ENCODE measurements at regions not wholly inside any gene's neighbourhood (a gene's known extent, or its start where the extent isn't known, plus 50 kb on each side); places are given as distances from the start of the nearest gene placed in this dataset.

DNA sequence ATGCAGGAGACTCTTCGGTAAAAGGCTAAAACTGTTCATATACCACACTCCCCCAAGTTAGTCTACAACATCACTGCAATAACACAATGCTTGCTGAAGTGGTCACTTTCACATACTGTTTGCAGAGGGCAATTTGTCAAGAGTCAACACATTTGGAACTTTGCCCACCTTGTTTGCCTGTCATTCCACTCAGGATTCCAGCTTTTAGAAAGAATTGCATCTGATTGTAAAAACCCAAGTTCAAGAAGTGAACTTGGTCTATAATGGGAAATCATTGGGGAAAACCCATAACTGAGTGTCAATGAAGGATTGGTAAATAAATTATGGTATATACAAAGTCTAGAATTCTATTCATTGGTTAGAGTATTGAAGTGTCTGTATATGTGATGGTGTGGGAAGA, 120.5 kb downstream of the GADD45G start:
- DNase-seq: no peak

DNA sequence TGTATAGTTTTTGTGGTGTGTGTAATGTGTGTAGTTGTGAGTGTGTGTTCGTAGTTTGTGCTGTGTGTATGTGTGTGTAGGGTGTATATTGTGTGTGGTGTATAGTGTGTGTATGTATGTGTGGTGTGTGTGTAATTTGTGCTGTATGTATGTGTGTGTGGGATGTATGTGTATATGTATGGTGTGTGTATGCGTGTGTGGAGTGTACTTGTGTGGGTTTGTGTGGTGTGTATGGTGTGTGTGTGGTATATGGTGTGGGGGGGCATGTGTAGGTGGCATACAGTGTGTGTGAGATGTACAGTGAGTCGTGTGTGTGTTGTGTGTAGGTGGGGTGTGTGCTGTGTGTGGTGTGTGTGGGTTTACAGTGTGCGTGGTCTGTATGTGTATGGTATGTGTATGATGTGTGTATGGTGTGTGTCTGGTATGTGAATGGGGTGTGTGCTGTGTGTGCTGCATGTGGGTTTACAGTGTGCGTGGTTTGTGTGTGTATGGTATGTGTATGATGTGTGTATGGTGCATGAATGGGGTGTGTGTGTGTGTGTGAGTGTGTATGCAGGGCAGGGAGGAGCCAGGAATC, 125.2 kb downstream of the GADD45G start:
- no peak for DNase-seq

DNA sequence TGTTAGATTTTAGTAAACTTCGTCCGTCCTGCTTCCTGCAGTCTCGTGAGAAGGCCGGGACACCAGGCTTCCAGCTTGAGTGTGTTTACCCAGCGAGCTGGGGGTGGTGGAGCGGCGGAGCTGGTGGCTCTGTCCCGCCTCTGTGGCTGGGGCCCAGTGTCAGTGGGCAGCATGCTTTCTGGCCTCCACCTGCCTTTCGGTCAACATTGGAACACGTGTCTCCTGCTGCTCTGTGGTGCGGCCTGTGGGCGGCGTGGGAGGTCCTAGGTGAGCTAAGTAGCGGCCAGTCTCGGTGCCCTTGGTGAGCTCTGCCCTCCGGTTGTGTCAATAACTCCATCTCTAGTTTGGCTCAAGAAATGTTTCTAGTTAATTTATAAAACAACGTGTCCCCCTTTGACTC, 125.9 kb downstream of the GADD45G start:
- peak; percentile 92 for DNase-seq

DNA sequence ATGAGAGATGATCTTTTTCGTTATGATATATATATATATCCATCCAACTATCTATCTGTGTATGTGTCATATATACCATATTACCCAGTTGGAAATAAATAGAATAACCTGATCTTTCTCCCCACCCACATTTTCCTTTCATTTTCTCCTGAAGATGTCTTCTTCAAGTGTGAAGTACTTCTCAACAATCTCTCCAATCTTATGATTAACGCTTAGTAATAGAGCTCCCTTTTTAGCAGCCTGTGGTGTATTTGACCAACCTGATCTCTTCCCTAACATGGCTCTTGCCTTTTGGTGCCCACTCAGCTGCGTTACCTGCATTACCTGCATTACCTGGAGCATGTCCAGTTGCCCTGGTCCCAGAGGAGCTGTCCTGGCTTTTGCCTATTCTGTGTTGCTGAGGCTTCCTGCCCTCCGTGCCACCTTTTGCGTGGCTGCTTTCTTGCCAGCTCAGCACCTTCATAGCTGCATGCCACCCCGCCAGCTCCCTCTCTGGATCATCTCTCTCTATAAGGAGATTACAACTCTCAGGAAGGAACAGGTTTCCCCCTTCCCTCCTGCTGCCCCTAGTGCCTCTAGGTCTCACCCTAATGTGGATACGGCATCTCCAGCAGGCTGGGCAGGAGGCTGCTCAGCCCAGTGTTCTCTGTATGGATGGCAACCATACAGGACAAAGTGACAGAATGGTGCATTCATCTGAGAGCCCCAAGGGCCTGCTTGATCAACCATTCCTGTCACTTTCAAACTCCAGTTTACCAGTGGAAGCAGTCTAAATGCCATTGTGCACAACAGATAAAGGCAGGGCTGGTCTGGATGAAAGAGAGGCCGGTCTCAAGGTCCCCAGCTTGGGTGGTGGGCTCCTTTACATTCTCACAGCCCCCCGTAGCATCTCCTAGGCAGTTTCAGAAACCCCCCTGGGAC, 126.7 kb downstream of the GADD45G start:
- no peak for DNase-seq

DNA sequence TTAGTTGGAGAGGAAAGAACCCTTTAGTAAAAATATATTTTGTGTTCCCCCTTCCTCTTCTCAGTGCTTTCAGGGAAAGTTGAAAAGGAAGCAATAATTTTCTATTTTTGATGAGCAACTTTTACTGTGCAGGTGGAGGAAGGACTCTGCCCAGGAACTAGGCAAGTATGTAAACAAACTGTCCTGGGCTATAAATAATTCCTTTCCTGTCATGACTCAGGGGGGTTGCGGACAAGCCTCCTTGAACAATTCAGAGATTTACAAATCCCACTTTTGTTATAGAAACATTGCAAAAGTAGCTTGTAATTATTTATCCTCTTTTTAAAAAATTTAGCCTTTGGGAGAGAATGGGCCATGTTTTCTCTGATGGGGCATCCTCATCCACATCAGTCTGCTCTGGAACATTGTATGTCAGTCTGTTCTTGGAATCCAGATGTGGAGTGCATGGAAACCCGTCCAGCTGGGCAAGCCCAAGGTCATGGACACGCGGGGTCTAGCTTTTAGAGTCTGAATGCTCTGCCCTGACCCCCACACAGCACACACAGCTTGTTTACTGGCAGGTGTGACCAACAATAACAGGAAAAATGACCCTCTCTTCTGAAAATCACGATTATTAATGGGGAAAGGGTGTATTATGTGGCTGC, 127.6 kb downstream of the GADD45G start:
- peak; percentile 23 for DNase-seq

DNA sequence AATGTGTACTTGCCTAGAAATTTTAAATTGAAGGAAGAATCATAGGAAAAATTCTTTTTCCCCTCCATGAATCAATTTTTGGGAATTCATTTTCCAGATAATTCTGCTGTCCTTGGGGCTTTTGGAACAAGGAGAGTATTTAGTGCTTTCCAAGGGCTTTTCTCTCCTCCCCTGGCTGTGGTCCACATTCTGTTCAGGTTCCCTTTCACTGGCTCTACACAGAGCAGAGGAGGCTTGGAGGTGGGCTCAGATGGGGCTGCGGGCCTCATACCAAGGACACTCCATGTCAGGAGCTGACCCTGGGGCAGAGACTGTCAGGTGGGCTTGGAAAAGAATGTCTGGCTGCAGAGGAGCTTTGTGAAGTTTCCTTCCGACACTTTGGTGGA, 128.1 kb downstream of the GADD45G start:
- no peak for DNase-seq

DNA sequence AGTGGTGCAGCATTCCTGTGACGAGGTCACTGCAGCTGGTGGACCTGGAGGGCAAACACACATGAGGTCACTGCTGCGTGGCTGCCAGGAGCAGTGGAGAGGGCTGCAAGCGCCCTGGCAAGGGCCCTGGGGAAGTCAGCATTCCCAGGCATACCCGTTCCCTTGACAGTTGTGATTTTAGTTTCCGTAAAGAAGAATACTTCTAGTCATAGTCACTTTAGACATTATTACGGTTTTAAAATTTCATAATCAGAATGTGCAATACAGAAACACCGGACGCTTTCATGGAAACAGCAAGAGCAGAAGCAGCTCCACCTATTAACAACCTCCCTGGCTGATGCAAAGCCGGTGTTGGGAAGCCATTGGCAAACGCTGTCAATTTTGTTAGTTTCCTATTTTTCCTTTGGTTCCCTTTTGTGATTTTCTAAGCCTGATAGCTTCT, 129.8 kb downstream of the GADD45G start:
- DNase-seq: peak; percentile 45

DNA sequence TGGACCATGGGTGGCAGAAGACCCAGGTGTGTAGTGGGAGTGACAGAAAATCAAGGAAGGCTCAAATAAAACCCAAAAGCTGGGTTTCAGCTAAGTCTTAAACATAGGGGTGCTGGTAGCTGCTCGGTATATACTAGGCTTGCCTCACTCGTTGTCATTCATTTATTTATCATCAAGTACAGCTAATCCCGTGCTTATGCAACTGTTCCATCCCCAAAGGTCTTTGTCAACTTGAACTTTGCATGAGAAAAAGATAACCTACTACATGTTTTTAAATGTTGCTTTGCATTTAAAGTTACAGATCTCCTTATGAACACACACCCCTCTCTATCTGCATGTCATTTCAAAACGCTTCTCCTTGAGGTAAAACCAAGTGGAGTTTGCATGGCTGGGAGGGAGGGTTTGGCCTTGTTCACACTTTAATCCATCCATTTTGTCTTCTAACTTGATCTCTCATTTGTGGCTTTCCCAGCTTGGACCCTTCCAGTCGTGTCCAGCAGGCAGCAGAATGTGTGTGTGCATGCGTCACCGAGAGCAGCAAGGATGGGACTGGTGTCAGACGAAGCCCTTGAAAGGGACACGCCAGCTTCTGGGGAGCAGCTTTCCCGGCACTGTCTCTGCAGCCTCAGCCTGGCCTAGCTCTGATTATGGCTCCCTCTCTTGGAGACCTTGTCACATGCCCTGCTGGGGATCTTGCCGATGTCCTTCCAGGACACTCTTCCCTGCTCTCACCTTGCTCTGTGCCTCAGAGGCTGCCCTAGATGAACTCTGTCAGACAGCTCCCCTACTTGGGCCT, 133.5 kb downstream of the GADD45G start:
- DNase-seq: no peak

DNA sequence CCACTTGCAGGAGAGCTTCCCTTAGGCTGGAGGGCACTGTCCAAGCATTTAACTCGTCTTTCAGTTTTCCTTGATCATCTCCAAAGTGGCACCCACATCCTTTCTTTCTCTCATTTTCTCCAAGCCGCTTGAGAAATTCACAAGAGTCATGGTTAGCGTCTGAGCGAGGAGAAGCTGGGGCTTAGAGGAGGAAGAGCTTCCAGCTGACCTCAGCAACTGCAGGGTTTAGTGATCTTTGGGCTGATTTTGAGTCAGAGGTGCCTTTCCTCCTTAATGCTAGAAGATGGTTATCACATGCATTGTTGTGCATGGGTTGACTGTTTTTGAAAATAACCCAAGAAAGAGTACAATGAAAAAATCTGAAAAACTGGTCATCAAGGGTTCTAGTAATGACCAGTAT, 134.7 kb downstream of the GADD45G start:
- no peak for DNase-seq

DNA sequence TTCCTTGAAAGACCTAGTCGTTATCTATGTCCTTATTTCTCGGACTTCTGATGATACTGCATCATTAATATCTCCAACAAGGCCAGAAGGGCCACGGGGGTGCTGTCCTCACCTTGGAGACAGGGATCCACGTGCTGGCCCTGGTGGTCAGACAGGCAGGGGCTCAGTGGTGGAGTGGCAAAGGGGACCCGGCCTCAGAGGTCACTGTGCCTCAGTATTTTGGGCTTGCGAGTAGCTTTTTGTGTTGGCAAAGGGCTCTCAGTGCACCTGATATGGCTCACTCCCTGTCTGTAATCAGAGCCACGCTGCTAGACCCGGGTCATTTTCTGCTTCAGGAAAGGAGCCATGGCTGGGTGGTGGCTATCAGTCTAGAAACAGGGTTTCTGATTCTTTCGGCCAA, 135.1 kb downstream of the GADD45G start:
- no peak for DNase-seq

DNA sequence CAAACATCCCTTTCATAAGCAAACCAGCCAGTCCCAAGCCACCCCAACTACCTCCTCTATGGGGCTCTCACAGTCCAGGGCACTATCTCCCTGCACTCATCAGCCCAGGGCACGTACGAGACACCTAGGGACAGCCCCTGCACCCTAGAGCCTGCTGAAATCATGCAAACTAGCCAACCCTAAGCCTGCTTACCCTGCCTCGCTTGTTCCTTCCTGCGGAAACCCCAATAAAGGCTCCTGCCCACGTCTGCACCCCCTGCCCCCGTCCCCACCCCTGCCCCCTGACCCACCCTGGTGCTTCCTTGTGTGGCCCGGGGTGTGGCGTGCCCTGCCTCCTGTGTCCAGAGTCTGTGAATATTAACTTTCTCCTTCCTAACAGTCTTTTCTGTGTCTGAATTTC, 135.9 kb downstream of the GADD45G start:
- DNase-seq: no peak

DNA sequence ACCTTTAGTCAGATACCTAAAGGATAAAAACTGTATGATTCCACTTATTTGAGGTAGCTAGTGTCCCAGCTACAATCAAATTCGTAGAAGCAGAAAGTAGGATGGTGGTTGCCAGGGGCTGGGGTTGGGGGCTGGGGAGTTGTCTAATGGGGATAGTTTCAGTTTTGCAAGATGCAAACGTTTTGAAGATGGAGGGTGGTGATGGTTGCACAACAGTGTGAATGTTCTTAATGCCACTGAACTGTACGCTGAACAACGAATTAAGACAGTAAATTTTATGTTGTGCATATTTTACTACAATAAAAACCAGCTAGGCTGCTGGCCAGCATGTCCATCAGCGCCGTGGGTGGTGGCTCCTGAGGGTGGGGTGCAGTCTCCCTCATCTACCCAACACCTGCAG, 137.8 kb downstream of the GADD45G start:
- no peak for DNase-seq

DNA sequence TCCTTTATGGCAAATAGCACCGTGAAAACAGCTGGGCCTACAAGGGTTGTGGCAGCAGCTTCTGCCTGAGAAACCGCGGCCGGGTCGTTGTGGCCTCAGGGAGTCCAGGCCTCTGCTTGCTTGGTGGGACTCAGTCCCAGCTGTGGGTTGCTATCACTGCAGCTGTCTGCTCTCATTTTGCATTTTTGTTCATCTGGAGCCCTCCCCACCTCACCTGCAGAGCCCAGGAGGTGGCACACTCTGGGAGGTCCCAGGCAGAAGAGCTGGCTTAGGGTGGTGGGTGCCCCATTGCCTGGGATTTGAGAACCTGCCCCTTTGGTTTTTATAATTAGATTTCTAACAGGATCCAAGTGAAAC, 138.4 kb downstream of the GADD45G start:
- DNase-seq: no peak

DNA sequence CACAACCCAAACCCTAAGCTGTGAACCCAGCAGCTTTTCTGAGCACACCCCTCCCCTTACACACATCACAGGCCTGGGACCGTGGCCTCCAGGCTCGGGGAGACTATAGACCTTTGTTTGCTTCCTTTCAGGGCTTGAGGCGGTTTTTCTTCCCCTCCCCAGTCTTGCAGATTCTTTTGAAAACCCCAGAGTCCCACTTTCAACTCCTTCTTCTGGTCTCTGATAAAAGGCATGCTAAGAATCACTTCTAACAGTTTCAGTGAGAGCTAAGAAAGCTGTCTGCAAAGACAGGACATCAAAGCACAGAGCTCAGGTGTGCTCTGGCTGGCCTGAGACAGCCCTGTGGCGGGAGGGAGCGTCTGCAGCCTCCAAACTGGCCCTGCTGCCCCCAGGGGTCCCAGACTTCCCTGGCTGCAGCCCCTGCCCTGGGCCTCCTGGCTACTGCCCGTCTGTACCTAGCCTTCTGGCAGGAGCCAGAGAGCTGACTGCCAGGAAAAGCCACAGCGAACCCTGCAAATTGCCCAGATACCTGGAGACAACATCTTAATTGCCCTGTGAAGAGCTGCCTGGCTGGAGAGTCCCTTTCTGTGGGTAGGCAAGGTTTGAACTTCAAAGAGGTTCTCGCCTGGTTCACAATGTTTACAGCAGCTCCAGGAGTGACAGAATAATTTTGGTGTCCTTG, 138.9 kb downstream of the GADD45G start:
- DNase-seq: no peak

DNA sequence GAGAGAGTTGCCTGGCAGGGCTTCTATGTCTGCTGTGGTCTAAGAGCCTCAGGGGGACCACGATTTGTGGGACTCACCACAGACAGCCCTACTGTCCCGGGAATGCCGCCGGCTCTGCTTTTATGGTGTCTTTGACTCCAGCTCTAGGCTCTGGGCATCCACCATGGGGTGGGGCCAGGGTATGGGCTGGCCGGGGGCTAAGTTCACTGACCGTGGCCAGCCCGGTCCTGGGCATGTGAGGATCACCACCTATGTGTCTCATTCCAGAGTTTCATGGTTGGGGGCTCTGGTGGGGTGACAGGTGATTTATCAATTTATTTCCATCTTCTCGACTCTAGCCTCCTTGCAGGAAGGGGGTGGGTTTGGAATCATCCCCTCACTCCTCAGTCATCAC, 139.4 kb downstream of the GADD45G start:
- DNase-seq: no peak

DNA sequence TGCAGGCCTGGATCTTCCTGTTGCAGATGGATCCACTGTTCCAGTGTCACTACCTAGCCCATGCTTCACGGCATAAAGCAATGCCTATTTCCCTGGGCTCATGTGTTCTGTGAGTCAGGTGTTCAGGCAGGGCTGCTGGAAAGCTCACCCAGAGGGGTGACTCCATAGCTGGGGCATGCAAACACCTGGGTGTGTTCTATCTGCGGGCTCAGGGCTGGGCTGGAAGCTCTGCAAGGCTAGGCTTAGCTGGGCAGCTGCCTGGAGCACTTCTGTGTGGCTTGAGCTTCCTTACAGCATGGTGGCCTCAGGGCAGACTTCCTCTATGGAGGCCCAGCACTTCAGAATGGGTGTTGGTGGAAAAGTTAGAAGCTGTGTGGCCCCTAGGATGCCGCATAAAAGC, 139.9 kb downstream of the GADD45G start:
- no peak for DNase-seq

DNA sequence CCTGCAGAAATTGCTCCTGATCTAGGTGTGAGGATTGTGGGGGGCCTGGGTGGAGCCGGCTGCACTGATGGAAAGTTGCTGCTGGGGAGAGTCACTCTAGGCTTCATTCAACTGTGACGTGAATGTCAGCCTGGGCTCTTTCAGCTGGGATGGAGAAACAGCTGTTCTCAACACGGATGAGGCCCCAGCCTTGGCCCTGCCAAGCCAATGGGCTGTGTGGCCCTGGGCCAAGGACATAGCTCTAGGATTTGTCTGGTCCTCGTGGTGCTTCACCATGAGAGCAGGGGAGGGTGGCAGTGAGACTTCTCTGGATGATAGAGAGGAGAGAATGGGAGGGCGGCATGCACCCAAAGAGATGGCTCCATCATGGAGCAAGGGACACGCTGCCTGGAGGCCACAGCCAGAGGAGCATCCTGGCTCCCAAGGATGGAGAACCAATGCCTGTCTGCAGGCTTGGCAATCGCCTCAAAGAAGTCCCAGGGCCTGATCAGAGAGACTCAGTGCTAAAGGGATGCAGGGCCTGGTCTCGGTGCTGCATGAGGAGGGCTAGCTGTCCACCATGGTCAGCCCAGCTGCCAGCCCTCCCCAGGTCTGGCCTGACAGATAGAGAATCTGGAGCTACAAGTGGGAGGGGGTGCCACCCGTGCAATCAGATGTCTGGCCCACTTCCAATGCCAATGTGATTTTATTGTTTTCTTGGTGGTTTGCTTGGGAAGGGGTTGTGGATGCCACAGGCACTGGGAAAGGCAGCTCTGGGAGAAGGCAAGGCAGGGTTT, 141.0 kb downstream of the GADD45G start:
- peak; percentile 19 for DNase-seq

DNA sequence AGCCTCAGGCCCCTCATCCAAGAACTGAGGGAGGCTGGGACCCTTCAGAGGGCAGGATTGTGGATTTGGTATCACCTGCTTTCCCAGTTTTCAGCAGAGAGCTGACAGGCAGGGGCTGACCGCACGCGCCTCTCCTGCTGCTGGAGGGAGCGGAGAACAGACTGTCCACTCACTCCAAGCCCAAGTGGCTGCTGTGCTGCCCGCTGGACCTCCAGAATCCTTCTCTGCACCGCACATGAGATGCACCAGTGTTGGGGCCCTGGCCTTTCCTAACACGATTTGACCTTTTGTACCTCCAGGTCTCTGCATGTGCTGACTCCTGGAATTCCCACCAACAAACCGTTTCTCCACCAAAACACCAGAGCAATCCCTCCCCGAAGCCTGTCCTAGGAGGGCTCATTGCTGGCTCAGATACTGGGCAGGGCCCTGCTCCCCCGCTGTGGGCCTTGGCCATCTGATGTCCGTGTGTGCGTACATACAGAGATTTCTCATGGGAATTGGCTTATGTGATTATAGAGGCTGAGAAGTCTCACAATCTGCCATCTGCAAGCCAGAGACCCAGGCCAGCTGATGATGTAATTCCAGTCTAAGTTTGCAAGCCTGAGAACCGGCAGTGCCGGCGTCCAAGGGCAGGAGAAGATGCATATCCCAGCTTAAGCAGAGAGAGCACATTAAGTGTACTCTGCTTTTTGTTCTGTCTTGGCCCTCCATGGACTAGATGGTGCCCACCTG, 141.7 kb downstream of the GADD45G start:
- no peak for DNase-seq

DNA sequence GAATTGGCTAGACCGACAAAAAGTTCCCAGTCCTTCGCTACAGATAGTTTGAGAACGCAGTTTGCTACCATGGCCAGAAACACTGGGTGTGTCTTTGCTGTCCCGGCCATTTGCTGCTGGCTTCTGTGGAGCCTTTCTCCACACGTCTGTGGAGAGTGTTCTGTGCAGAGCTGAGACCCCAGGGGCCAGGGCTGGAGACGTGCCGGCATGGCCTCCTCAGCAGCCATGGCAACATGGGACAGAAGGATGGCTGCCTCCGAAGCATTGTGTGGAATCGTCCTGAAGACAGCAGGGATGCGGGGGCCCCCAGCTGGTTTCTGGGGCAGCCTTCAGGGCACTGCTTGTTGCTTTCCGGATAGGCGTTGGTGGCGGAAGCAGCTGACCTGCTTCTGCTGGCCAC, 142.8 kb downstream of the GADD45G start:
- DNase-seq: no peak

DNA sequence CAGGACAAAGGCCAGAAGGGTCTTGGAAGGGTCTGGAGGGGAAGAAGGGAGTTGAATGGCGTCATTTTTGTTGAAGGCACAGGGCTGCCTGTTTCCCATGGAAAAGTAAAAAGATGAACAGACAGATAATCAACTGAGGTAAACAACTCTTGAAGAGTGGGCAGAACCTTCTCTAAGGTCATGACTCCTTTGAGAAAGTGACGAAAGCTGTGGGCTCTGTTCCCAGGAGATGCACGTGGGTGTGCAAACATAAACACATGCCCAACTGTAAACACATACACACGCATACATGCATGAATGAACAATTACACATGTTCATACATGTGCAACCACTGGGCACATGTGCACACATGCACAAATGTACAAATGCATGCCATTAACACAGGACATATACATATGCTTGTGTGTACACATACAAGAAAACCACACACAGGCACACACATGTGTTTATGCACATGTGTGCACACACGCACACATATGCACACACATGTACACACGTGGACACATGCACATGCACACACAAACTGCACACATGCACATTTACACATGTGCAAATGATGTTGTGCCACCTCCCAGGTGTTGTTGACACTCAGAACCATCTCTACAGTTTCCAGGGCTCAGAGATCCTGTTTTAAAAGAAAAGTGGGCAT, 143.3 kb downstream of the GADD45G start:
- DNase-seq: no peak
